ENCODE measurements at regions not wholly inside any gene's neighbourhood (a gene's known extent, or its start where the extent isn't known, plus 50 kb on each side); places are given as distances from the start of the nearest gene placed in this dataset.
A peak's percentile ranks its signal among the peaks of the same experiment; 100 is the strongest.

- H3K36me3 ChIP-seq (ENCODE audit: control insufficient read depth, insufficient read depth, low read length) = no peaks in the 10 kb centered on the region
- TF ChIP-seq CTCF (IDR thresholded peaks at IDR 0.05; ENCODE audit: insufficient read depth, low read depth, low read length) = no peak
- no peak for DNase-seq (ENCODE audit: low read depth)
- ChIA-PET CTCF (no interaction called here), POLR2A (no interaction called here)
- H3K27me3 ChIP-seq (ENCODE audit: control insufficient read depth, insufficient read depth, low read length) = peaks cover 3% of the 10 kb centered on the region
- H3K4me3 ChIP-seq (ENCODE audit: low read depth, low read length) = no peak overlapping the region
These were observed 126.9 kb upstream of the GRK3 start for GRCh38 chr22:25437414-25438160.

DNA sequence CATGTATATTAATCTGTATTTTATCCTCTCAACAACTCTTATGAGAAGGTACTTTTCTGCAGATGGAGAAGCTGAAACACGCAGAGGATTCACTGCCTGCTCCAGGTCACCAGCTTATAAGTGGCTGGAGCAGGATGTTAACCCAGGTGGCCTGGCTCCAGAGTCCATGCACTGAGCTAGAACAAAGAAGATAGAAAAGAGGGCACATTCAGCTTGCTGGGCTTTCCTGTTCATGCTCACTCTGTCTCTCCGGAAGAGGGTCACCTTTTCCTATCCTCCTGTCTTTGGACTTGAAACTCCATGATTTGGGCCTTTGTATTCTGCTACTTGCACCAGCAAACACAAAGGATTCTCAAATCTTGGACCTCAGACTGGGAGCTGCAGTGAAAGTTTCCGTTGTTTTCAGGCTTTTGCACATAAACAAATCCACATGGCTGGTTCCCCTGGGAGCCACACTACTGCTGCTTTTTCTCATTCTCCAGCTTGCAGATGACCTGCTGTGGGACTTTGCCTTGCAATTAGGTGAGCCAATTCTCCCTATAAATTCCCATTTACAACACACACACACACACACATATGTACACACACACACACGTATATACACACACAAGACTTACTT, 117.3 kb upstream of the GRK3 start:
- Histone ChIP-seq H3K27me3 (ENCODE audit: control insufficient read depth, insufficient read depth, low read length) (no peaks in the 10 kb centered on the region), H3K4me3 (ENCODE audit: low read depth, low read length) (no peak overlapping the region), H3K36me3 (ENCODE audit: control insufficient read depth, insufficient read depth, low read length) (no peaks in the 10 kb centered on the region)
- no peak for DNase-seq (ENCODE audit: low read depth)
- ChIA-PET POLR2A (no interaction called here), CTCF (interaction anchor here (0.7 to 2.1 kb wide), 12 partner anchors 10 to 885 kb away, joined by 3 to 15 read pairs (median 4); no protein-coding TSS in a partner anchor)
- no peak for TF ChIP-seq CTCF (IDR thresholded peaks at IDR 0.05; ENCODE audit: insufficient read depth, low read depth, low read length)

DNA sequence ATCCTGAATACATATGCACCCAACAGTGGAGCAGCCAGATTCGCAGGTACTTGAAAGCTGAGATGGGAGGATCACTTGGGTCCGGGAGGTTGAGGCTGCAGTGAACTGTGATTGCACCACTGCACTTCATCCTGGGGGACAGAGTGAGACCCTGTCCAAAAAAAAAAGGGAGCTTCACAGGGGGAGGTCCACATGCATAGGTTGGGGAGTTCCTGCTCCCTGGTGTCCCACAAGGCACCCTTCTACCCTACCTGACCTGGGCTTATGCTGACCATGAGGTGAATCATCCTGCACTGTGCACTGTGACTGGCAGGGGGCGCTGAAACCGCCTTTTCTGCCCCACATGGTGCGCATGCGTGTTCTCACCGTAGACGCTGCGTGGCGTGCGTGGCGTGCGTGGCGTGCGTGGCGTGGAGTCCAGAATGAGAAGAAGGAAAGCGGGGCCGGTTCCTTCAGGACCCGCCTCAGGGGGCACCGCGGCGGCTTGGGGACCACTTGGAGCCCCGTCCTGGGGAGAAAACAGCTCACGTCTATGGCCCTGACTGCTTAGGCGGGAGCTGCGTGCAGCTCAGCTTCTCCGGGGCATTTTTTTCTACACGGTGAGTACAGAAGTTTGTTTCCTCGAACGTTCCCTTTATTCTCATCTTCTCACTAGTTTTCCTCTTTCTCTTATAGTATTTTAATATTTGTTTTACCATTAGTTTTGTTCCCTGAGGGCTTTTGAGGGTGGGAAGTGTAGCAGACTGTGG, 116.6 kb upstream of the GRK3 start:
- ChIA-PET POLR2A (no interaction called here), CTCF (interaction anchor here (0.7 to 2.1 kb wide), 13 partner anchors 11 to 884 kb away, joined by 3 to 15 read pairs (median 4); no protein-coding TSS in a partner anchor)
- Histone ChIP-seq H3K36me3 (ENCODE audit: control insufficient read depth, insufficient read depth, low read length) (no peaks in the 10 kb centered on the region), H3K27me3 (ENCODE audit: control insufficient read depth, insufficient read depth, low read length) (no peaks in the 10 kb centered on the region), H3K4me3 (ENCODE audit: low read depth, low read length) (peak overlapping the region; percentile 71)
- peak; percentile 96 for TF ChIP-seq CTCF (IDR thresholded peaks at IDR 0.05; ENCODE audit: insufficient read depth, low read depth, low read length)
- DNase-seq (ENCODE audit: low read depth) = no peak

- TF ChIP-seq CTCF (IDR thresholded peaks at IDR 0.05; ENCODE audit: insufficient read depth, low read depth, low read length) = no peak
- DNase-seq (ENCODE audit: low read depth) = no peak
- Histone ChIP-seq H3K27me3 (ENCODE audit: control insufficient read depth, insufficient read depth, low read length) (no peaks in the 10 kb centered on the region), H3K36me3 (ENCODE audit: control insufficient read depth, insufficient read depth, low read length) (peaks cover 3% of the 10 kb centered on the region), H3K4me3 (ENCODE audit: low read depth, low read length) (peak overlapping the region; percentile 71)
- ChIA-PET CTCF (interaction anchor here (1.1 to 2.1 kb wide), 6 partner anchors 13 to 325 kb away, joined by 3 to 15 read pairs (median 4); no protein-coding TSS in a partner anchor), POLR2A (no interaction called here)
These were observed 115.9 kb upstream of the GRK3 start for GRCh38 chr22:25448435-25449051.

Data from BJ (cell line).